HG03175 (cell line): ENCODE measurements at regions not wholly inside any gene's neighbourhood (a gene's known extent, or its start where the extent isn't known, plus 50 kb on each side); places are given as distances from the start of the nearest gene placed in this dataset.

ENCODE experiments used
- ATAC-seq: cut with Tn5 transposase; IDR thresholded peaks from one replicate; pipeline ENCODE4 v1.9.1; 2021; ENCODE audit warnings: mild to moderate bottlenecking, moderate library complexity; ENCODE audit not compliant: unreplicated experiment

DNA sequence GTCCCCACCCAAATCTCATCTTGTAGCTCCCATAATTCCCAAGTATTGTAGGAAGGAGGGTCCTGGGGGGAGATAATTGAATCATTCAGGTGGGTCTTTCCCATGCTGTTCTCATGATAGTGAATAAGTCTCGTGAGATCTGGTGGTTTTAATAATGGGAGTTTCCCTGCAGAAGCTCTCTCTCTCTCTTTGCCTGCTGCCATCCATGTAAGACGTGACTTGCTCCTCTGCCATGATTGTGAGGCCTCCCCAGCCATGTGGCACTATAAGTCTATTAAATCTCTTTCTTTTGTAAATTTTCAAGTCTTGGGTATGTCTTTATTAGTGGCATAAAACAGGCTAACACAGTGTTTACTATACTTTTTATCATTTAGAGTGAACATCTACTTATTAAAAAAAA is 338.8 kb downstream of the ANKRD7 start:
- no peak for ATAC-seq

DNA sequence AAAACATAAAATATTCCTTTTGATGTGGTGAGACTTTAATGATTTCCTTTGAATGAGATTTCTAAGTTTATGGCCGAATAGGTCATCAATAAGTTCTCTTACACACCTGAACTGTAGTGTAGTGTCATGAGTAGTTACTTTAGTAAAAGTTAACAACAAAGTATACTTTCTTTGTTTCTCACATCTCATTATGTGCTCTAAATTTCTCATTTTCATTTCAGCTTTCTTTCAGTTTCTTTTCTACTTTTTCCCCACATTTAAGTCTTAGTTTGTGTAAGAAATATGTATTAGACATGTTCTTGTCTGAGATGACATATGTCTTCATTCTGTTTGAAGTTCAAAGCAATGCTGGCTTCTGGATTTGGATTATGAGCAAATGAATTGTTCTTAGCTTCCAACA is 348.1 kb downstream of the ANKRD7 start:
- no peak for ATAC-seq

DNA sequence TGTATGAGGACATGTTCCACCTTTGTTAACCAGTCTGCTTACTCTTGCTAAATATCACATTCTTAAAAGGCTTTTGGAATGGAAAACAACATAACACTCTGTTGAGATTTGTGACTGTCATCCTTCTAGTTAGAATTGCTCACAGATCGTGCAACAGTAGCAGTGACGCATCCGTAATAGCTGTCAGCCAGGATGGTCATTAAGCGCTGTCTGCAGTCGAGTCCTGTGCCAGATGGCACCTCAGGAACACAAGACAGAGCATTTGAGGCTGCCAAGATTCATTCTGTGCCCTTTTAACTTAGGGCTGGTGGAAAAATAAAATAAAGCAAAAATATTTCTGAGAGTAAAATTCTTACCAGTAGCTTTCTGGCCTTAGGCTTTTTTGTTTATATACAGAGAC is 348.6 kb downstream of the ANKRD7 start:
- ATAC-seq, result no peak

DNA sequence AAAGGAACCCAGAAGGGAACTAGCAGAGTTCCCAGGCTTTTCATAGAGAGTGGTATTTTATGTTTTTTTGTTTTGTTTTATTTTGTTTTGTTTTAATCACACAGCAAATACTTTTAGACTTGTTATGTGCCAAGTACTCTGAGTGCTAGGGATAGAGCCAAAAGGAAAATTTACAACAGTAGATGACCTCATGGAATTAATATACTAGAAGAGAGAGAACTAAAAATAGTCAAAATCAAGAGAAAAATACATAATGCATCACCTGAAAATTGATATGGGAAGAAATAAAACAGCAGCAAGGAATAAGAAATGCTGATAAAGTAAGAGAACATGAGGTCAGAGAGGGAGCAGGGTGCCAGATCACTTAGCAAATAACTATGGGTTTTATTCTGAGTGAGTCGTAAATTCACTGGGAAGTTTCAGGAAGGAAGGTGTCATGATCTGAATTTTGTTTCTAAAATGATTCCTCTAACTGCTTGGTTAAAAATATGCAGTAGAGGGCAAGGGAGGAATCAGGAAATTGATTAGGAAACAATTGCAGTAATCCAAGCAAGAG is 351.0 kb downstream of the ANKRD7 start:
- no peak for ATAC-seq

DNA sequence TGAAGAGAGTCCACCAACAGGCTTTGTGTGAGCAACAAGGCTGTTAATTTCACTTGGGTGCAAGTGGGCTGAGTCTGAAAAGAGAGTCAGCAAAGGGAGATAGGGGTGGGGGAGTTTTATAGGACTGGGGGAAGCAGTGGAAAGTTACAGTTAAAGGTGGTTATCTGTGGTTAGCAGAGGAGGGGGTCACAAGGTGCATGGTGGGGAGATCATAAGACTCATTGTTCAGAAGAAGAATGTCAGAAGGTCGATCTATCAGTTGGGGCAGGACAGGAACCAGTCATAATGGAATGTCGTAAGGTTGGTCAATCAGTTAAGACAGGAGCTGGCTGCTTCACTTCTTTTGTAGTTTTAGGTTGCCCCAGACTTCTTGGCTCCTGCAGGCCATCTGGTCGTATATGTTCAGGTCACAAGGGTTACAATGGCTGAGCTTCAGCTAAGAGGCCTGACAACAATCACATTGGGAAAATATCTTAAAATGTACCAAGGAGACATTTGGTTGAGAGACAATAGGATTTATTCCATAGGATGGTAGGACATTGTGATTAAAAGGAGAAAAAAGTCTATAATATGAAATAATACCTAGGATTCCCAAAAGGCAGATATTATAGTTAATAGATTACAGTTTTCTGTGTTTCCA is 356.4 kb downstream of the ANKRD7 start:
- no peak for ATAC-seq

DNA sequence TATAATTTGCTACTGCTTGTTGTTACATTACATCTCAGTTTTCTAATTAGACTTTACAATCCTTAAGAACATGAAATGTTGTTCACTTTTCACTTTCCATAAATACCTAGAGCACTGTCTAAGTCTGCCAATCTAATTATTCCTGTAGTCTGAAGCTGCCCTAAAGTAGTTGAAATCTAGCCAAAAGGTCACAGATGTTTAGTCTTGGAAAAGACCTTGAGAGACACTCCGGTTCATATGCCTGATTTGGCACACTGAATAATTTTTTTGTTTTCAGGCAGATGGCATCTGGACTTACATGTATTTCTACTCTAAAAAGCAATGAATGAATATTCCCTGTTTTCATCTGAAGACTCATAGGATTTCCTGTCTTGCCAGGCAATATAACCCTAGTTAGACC is 359.1 kb downstream of the ANKRD7 start:
- ATAC-seq, result no peak

DNA sequence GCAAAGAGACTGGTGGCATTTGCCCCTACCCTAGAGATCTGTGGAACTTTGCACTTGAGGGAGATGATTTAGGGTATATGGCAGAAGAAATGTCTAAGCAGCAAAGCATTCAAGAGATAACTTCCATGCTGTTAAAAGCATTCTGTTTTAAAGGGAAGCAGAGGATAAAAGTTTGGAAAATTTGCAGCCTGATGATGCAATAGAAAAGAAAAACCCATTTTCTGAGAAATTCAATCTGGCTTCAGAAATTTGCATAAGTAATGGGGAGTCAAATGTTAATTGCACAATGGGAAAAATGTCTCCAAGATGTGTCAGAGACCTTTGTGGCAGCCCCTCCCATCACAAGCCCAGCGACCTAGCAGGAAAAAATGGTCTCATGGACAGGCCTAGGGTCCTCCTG is 361.7 kb downstream of the ANKRD7 start:
- no peak for ATAC-seq

DNA sequence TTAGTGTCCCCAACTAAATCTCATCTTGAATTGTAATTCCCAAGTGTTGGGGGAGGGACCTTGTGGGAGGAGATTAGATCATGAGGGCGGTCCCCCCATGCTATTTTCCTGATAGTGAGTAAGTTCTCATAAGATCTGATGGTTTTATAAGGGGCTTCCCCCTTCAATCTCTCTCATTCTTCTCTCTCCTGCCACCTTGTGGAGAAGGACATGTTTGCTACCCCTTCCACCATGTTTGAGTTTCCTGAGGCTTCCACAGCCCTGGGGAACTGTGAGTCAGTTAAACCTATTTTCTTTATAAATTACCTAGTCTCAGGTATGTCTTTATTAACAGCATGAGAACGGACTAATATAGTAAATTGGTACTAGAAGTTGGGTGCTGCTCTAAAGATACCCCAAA is 365.6 kb downstream of the ANKRD7 start:
- ATAC-seq, result peak; percentile 85

DNA sequence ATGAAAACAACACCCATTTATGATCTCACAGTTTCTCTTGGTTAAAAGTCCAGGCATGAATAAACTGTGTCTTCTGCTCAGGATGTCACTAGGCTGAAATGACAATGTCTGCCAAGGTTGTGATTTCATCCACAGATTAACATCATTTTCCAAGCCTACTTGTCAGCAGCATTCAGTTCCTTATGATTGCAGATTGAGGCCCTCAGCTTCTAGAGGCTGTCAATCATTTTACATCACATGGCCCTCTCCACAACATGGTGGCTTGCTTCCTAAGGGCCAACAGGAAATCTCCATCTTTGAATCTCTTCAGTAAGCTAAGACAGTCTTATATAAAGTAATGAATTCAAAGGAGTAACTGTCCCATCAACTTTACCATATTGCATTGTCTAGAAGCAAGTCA is 377.6 kb downstream of the ANKRD7 start:
- no peak for ATAC-seq

DNA sequence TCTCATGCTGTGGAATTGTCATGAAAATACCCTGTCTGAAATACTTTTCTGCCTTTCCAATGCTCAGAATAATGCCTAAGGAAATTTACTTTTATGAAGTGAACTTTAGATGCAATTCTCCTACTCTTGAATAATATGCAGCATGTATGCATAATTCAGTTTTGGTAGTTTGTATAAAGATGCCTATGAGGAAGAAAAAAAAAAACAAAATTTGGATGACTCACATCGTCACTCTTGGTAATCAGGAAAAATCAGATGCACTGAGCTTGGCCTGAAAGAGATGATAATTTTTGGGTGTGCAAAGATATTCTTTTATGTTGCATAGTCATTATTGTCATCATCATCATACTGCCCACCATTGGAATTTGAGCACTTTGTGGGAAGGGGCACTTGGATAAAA is 382.1 kb downstream of the ANKRD7 start:
- no peak for ATAC-seq

DNA sequence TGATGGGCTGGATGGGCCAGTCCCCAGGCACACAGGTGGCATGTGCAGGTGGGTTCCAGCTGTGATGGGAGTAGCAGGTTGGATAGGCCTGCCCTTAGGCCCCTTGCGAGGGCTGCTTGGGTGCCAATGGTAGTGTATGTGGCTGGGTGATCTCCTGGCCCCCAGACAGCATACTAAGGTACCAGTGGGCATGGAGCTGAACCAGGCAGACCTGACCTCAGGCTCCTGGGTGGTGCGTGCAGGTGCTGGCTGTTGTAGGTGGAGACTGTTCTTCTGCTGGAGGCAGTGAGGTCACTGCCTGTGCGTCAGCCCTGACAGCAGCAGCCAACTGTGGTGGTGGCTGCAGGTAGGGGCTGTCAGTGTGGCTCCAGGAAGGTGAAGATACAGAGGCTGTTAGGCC is 384.7 kb downstream of the ANKRD7 start:
- no peak for ATAC-seq

DNA sequence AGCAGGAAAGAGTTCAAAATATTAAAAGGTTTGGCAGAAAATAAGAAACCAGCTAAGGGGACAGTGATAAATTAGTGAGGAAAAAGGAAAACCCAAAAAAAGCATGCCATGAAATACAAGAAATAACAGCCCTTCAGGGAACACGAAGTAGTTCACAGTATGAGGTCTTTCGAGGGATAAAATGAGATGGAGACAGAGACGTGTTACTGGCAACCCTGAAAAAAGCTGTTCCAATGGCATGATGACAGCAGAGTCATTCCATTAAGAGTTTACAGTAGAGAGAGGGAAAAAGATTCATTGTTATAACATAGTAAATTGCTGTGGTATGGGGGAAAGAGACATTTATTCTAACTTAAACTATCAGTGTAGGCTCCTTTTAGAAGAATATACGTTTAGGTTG is 391.2 kb downstream of the ANKRD7 start:
- ATAC-seq, result no peak

DNA sequence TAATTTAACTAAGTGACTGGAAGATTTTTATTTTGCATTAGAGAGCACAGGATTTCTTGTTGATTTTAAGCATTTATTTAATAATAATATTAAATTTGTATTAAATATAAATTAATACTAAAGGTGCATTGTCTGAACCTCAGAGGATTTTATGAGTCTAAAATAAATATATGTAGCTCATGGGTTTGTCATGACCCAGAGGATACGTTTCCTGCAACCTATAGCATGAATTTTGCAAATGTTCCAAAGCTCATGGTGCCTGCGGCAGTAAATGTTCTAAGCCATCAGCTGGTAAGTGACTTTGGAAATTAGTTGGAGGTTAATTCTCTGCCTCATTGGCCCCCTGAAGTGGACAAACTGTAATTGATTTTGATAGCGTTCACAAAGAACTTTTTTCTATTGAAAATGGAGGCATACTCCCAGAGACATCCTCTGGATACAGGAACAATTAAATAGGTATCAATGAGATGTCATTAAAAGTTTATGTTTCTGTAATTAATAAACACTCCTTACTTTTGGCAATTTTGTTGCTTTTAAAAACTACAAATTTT is 397.4 kb downstream of the ANKRD7 start:
- ATAC-seq, result no peak

DNA sequence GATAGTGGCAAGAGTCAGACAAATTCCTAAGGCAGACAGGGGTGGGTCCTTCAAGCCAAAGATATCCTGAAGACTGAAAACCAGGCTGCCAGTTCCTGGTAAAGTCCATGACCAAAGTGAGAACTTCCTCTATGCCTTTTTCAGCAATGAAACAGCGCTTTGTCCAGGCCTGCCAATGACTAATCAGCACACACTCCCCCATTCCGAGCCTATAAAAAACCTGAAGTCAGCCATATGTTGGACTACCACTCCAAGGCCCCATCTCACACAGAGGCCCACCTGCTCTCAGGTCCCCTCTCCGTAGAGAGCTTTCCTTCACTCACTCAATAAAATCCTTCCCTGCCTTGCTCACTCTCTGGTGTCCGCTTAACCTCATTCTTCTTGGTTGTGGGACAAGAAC is 402.2 kb downstream of the ANKRD7 start:
- no peak for ATAC-seq

DNA sequence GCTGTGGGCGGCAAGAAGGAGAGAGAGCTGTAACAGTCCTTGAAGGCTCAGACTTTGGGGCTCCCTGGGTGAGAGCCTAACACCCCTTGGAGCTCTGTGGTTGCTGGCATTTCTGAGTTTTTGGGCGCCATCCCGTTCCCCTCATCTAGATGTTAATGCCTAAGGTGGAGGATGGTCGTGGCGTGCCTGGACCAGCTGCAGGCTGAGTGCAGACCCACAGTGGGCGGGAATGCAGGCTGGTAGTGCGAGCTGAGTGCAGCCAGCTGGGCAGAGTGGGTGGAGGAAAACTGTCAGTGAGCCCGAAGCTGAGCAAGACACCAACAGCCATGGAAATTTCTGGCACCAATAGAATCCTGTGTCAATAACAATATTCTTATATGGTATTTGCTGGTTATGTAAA is 403.0 kb downstream of the ANKRD7 start:
- no peak for ATAC-seq

DNA sequence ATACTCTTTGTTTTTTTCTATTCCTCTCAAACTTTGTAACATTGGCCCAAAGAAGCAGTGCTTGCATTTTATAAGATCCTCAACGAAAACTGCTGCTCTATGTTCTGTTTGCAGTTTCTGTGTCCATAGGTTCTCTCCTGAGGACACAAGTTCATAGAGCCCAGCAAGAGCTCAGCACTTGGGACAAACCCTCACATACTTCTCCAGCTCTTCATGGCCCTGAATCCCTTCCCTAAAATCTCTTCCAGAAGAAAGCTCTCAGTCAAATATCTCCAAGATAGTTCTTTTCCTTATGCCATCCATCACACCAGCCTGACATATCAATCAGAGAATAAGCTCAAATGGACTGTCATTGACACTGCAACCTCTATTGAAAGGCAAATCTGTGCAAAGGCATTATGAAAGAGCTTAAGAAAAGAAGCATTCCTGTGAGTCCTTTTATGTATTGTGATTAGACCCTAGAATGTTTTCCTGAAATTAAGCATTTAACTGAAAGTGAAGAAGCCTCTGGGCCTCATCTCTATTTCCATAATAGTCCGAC is 405.5 kb downstream of the ANKRD7 start:
- ATAC-seq, result no peak

DNA sequence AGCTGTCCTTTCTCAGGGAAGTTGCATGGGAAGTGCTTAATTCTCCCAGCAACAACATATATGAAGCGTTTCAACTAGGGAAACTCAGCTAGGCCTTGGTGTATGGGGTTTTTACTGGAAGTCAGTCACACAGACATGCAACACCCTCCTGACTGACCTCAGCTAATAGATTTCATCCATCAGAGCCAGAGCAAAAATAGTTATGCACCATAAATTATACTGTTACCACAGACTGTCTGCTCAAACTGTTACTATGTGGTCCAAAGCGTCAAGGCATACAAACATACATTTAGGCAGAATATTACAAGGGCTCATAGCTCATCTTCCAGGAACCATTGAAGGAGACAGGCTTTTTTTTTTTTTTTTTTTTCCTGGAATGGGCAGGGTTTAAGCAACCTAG is 417.9 kb downstream of the ANKRD7 start:
- no peak for ATAC-seq

DNA sequence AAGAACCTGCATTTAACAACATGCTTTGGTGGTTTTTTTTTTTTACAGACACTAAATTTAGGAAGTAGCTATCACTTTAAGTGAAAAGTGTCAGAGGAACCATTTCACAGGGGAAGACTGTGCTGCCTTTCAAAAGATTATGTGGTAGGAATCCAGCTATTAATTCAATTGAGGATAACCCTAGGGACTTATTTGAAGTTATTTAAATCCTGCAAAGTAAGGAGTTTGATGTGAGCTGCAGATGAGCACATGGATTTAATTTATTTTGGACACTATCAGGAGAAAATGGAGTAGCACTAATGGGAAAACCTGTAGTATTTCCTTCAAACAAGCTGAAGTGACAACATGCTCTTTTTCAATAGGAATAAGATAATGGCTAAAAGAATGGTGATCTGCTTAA is 419.8 kb downstream of the ANKRD7 start:
- ATAC-seq, result no peak

DNA sequence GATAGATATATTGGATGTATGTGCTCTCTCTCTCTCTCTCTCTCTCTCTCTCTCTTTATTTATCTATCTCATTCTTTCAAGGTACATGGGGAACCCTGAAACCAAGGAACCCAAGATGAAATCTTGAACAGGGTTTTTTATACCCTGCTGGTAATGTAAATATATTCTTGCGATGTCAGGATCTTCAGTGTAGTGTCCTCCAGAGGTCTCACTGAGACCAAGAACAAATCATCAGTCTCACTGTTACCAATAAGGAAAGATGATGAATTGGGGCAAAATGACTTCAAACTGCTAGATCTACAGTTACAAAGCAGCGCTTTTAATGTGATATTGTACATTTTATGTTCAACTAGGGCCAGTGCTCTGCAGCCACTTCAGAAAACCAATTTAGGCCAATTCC is 423.5 kb downstream of the ANKRD7 start:
- ATAC-seq, result no peak

DNA sequence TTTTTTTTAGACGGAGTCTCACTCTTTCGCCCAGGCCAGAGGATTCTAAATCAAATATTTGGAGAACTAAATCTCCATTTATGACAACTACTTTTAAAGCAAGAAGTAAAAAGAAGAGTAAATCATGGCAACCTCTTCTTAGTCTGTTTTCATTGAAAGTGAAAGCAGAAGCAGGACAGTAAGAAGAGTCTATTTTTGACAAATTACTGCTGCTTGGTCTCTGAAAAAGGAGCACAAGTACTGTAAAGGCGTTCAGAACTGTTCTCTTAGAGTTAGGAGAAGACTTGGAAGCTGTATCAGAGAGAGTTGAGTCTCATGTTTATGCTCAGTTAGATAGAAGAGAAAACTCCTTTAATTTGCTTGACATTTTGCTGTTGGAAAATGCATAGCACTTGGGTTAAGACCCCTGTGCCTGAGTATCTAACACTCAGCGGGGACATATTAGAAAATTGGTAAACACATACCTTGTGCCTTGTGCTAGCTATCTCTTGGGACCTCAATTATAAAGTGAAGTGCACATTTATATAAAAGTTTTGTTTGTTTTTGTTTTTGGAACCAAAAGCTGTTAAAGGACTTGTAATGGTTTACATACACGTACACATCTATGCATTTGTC is 433.0 kb downstream of the ANKRD7 start:
- peak; percentile 64 for ATAC-seq

DNA sequence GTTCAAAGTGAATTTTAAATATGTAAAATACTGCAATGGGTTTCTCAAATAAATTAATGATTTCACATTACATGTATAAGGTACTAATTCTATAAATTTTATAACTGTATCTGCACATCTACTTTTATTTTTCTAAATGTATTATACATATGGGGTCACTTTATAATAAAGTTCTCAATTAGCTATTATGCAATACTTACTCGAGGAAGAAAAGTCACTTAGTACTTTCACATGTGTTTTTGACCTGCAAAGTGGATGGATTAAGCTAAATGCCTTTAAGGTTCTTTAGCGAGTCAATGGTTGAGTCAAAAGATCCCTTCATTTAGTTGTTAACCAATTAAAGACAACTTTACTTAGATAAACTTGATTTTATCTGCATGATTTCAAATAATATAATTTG is 437.8 kb downstream of the ANKRD7 start:
- ATAC-seq, result no peak

DNA sequence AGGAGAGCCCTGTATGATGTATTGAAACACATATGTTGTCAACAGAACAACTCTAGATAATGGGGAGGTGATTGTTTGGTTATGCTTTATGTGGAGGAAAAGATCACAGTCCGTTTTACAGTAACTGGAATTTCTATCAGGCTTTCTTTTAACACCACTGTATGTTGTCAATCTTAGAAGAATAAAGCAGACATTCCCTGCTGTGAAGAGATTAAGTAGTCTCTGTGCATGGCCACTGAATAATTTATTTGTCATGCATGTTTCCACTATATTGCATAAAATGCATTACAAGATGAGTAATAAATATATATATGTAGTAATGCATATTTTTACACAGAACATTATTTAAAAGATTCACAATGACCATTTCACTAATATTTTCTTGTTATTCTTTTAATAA is 440.0 kb downstream of the ANKRD7 start:
- no peak for ATAC-seq
